IMR-90 (cell line): ENCODE measurements at regions not wholly inside any gene's neighbourhood (a gene's known extent, or its start where the extent isn't known, plus 50 kb on each side); places are given as distances from the start of the nearest gene placed in this dataset.

ENCODE experiments used
- CTCF ChIP-seq: conservative IDR thresholded peaks from 2 replicates; pipeline ENCODE4 v1.5.1; 2012; ENCODE audit warnings: mild to moderate bottlenecking, low read depth, low read length, improper control_type of control experiment
- ELK1 ChIP-seq: fragments of 150-350 bp; IDR thresholded peaks from 2 replicates; pipeline ENCODE4 v1.6.1; 2016; ENCODE audit warnings: low read depth, mild to moderate bottlenecking, low read length, moderate library complexity, borderline replicate concordance
- RCOR1 ChIP-seq: IDR thresholded peaks from 2 replicates; pipeline ENCODE4 v1.6.1; 2012; ENCODE audit warnings: mild to moderate bottlenecking, low read length, improper control_type of control experiment; ENCODE audit not compliant: insufficient replicate concordance
- RFX5 ChIP-seq: IDR thresholded peaks from 2 replicates; pipeline ENCODE4 v1.8.0; 2012; ENCODE audit warnings: low read depth, mild to moderate bottlenecking, low read length, moderate library complexity
- USF2 ChIP-seq: fragments of 150-350 bp; IDR thresholded peaks from 2 replicates; pipeline ENCODE4 v1.6.1; 2017; ENCODE audit warnings: mild to moderate bottlenecking, antibody characterized with exemption, low read length, low read depth

- TF ChIP-seq CTCF (peak; percentile 73), ELK1 (no peak), RFX5 (no peak), RCOR1 (no peak), USF2 (no peak)
Observed at GRCh38 chr1:208652296-208653160, 408.3 kb upstream of the PLXNA2 start.
